D721Med (cell line): ENCODE measurements at regions not wholly inside any gene's neighbourhood (a gene's known extent, or its start where the extent isn't known, plus 50 kb on each side); places are given as distances from the start of the nearest gene placed in this dataset.

Experiments used
- DNase-seq: peaks from one replicate; pipeline ENCODE4 v3.0.0; 2011; ENCODE audit warnings: low spot score; ENCODE audit not compliant: insufficient read length
- FAIRE-seq: peaks from 2 replicates; lab custom pipeline; 2011; peaks lifted over from hg19 to GRCh38; lab: Jason Lieb, UNC
- CTCF ChIP-seq: IDR thresholded peaks from 2 replicates; pipeline ENCODE4 v1.5.1; 2012; ENCODE audit warnings: mild to moderate bottlenecking, control low read depth; ENCODE audit not compliant: insufficient read depth; ENCODE audit errors: missing control alignments

GRCh38 chr2:126172631-126173184 lies 483.2 kb upstream of the GYPC start:
- DNase-seq (no peak), FAIRE-seq (no peak)
- no peak for TF ChIP-seq CTCF

GRCh38 chr2:126175222-126175621 lies 480.7 kb upstream of the GYPC start:
- no peak for TF ChIP-seq CTCF
- DNase-seq: no peak
- no peak for FAIRE-seq

GRCh38 chr2:126177479-126177878 lies 478.5 kb upstream of the GYPC start:
- DNase-seq (no peak), FAIRE-seq (no peak)
- no peak for TF ChIP-seq CTCF

GRCh38 chr2:126187668-126188067 lies 468.3 kb upstream of the GYPC start:
- DNase-seq (no peak), FAIRE-seq (no peak)
- TF ChIP-seq CTCF: no peak

- DNase-seq: no peak
- FAIRE-seq: no peak
- TF ChIP-seq CTCF: no peak
These were observed 466.4 kb upstream of the GYPC start for GRCh38 chr2:126189527-126189926.

- no peak for DNase-seq
- no peak for TF ChIP-seq CTCF
- FAIRE-seq: no peak
These were observed 455.4 kb upstream of the GYPC start for GRCh38 chr2:126200538-126200937.

- FAIRE-seq (no peak), DNase-seq (no peak)
- TF ChIP-seq CTCF: no peak
These were observed 447.7 kb upstream of the GYPC start for GRCh38 chr2:126208266-126208665.
